ENCODE measurements at regions not wholly inside any gene's neighbourhood (a gene's known extent, or its start where the extent isn't known, plus 50 kb on each side); places are given as distances from the start of the nearest gene placed in this dataset.

- no peak for TF ChIP-seq CTCF (conservative IDR thresholded peaks at IDR 0.05)
- no peak overlapping the region for H2BK20ac ChIP-seq (ENCODE audit: low read depth, low read length, poor library complexity, severe bottlenecking)
- H2BK12ac ChIP-seq (ENCODE audit: insufficient read length, low read depth, low read length), result no peak overlapping the region
- H3K9me3 ChIP-seq (ENCODE audit: control insufficient read depth, low read depth, low read length), result no peaks in the 10 kb centered on the region
- no peak overlapping the region for H3K4me3 Mint-ChIP-seq
- no peak overlapping the region for H3K27ac Mint-ChIP-seq
- no peak overlapping the region for H4K8ac ChIP-seq (replicated peaks; ENCODE audit: insufficient read length, low read depth, low read length)
- H2AK5ac ChIP-seq (ENCODE audit: insufficient read length, low read length), result no peak overlapping the region
- no peaks in the 10 kb centered on the region for H3K79me1 ChIP-seq (ENCODE audit: insufficient read depth, low read depth, low read length, poor library complexity, severe bottlenecking)
- H3T11ph ChIP-seq (ENCODE audit: low read length), result no peak overlapping the region
- no peaks in the 10 kb centered on the region; a peak in 1 of 7 replicates for H3K36me3 Mint-ChIP-seq (ENCODE audit: insufficient read depth in 1 of 3, low read depth in 3 of 3)
- no peak overlapping the region for H2AFZ ChIP-seq (ENCODE audit: low read length)
- no peaks in the 10 kb centered on the region for H3K4me1 Mint-ChIP-seq
- no peak overlapping the region for H3K56ac ChIP-seq (ENCODE audit: insufficient read length, low read depth, low read length)
- no peak overlapping the region for H2BK15ac ChIP-seq (ENCODE audit: low read depth, low read length)
- no peak overlapping the region for H3K18ac ChIP-seq (ENCODE audit: insufficient read length, low read depth, low read length)
- no peaks in the 10 kb centered on the region for H4K20me1 ChIP-seq (ENCODE audit: control insufficient read depth, insufficient read depth, insufficient read length)
- H3K23ac ChIP-seq (ENCODE audit: insufficient read length, low read depth, low read length), result no peak overlapping the region
- H4K5ac ChIP-seq (ENCODE audit: insufficient read length, low read depth, low read length), result no peak overlapping the region
- H3K4ac ChIP-seq (ENCODE audit: low read depth, low read length), result no peak overlapping the region
- no peaks in the 10 kb centered on the region for H3K23me2 ChIP-seq (ENCODE audit: insufficient read length, low read depth, low read length, poor library complexity, severe bottlenecking)
- no peaks in the 10 kb centered on the region for H3K9me3 Mint-ChIP-seq
- H3K27me3 ChIP-seq (ENCODE audit: insufficient read depth, low read length), result no peaks in the 10 kb centered on the region
- WGBS (ENCODE audit: extremely low coverage, insufficient read length, low lambda C conversion rate), result no CpG with 5 or more reads among the region's 3 CpGs
- H3K27me3 Mint-ChIP-seq (ENCODE audit: low read depth), result no peaks in the 10 kb centered on the region; the same call in 1 of the 2 replicates
- no peak overlapping the region for H3K4me2 ChIP-seq (ENCODE audit: insufficient read depth, insufficient read length, low read length)
- no peaks in the 10 kb centered on the region for H3K79me2 ChIP-seq (ENCODE audit: insufficient read depth, low read length)
- no peak overlapping the region for H2BK120ac ChIP-seq (ENCODE audit: low read depth, low read length, poor library complexity, severe bottlenecking)
- no peaks in the 10 kb centered on the region for H3K4me1 ChIP-seq (ENCODE audit: insufficient read depth, low read length)
- no peak overlapping the region for H3K14ac ChIP-seq (ENCODE audit: insufficient read depth, low read length)
- DNase-seq, result no peak
- H3K27ac ChIP-seq (ENCODE audit: insufficient read length, low read depth, low read length), result no peak overlapping the region
- no peak overlapping the region for H2BK5ac ChIP-seq (ENCODE audit: insufficient read length, low read length)
- H4K91ac ChIP-seq (ENCODE audit: insufficient read length, low read depth, low read length), result no peak overlapping the region
- H3K9ac ChIP-seq (ENCODE audit: extremely low read depth, insufficient read length, low read length), result no peak overlapping the region
Measured at GRCh38 chr9:80009204-80009603, 437.4 kb downstream of the TLE4 start.

All from H9 (cell line).